ENCODE measurements at regions not wholly inside any gene's neighbourhood (a gene's known extent, or its start where the extent isn't known, plus 50 kb on each side); places are given as distances from the start of the nearest gene placed in this dataset.

GRCh38 chr5:82649943-82650342 is 371.8 kb upstream of the RPS23 start:
- TF ChIP-seq, protein P1, sequence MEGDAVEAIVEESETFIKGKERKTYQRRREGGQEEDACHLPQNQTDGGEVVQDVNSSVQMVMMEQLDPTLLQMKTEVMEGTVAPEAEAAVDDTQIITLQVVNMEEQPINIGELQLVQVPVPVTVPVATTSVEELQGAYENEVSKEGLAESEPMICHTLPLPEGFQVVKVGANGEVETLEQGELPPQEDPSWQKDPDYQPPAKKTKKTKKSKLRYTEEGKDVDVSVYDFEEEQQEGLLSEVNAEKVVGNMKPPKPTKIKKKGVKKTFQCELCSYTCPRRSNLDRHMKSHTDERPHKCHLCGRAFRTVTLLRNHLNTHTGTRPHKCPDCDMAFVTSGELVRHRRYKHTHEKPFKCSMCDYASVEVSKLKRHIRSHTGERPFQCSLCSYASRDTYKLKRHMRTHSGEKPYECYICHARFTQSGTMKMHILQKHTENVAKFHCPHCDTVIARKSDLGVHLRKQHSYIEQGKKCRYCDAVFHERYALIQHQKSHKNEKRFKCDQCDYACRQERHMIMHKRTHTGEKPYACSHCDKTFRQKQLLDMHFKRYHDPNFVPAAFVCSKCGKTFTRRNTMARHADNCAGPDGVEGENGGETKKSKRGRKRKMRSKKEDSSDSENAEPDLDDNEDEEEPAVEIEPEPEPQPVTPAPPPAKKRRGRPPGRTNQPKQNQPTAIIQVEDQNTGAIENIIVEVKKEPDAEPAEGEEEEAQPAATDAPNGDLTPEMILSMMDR (IDR thresholded peaks at IDR 0.05; ENCODE audit: insufficient read depth, low read length): no peak
- TF ChIP-seq POLR2AphosphoS5 (IDR thresholded peaks at IDR 0.05; ENCODE audit: low read depth): no peak

Measured in HL-60 (cell line).